ENCODE measurements at regions not wholly inside any gene's neighbourhood (a gene's known extent, or its start where the extent isn't known, plus 50 kb on each side); places are given as distances from the start of the nearest gene placed in this dataset.

DNA sequence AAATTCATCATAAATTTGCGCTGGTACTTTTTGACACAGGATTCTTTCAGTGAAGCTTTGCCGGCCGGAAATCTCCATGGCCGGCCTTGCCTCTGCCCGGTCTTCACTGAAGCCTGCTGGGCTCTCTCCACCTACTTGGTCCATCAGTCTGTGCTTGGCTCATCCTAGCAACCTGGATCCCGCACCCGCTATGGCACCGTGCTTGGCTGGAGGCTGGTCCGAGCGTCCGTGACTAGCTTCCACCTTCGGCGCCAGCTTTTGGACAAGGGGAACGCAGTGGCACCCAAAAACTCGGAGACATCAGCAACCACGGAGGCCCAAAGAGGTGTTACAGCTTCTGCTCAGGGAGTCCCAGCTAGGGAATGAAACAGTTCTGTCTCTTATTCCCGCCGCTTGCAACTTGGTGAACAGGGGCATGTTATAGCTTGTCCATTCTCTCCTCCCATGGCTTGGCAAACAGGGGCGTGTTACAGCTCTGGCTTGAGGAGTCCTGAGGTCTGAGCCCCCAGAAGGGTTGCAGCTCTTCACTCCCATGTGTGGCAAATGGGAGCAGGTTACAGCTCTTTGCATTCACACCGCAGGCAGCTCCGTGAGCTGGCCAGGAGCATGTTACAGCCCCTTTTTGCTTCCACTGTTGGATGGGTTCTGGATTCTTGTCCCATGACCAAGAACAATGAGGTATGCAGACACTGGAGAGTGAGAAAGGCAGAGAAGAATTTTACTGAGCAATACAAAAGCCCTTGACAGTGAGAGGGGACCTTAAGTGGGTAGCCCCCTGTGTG is 204.2 kb downstream of the DIPK2A start:
- no peak for TF ChIP-seq CTCF (IDR thresholded peaks at IDR 0.05)
- TF ChIP-seq POLR2A (IDR thresholded peaks at IDR 0.05): no peak
